GM19438 (cell line): ENCODE measurements at regions not wholly inside any gene's neighbourhood (a gene's known extent, or its start where the extent isn't known, plus 50 kb on each side); places are given as distances from the start of the nearest gene placed in this dataset.

Experiments used
- ATAC-seq: cut with Tn5 transposase; IDR thresholded peaks from one replicate; pipeline ENCODE4 v1.9.1; 2021; ENCODE audit warnings: low read depth; ENCODE audit not compliant: unreplicated experiment

DNA sequence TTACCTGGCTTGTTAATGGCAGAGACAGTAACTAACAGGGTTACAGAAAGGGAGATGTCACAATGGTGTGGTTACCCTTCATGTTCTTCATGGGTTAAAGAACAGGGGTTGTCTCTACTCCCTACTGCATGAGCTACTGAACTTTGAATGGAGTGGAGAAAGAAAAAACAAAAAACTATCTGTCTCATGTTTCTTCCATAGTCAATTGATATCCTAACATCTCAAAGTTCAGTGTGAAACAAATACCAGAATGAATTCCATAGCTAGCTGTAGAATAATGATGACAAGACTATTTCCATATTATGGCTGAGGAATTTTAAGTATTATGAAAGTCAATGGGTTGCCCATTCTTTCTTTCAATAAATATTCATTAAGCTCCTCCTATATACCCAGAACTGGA, 161.3 kb upstream of the LPP start:
- no peak for ATAC-seq

DNA sequence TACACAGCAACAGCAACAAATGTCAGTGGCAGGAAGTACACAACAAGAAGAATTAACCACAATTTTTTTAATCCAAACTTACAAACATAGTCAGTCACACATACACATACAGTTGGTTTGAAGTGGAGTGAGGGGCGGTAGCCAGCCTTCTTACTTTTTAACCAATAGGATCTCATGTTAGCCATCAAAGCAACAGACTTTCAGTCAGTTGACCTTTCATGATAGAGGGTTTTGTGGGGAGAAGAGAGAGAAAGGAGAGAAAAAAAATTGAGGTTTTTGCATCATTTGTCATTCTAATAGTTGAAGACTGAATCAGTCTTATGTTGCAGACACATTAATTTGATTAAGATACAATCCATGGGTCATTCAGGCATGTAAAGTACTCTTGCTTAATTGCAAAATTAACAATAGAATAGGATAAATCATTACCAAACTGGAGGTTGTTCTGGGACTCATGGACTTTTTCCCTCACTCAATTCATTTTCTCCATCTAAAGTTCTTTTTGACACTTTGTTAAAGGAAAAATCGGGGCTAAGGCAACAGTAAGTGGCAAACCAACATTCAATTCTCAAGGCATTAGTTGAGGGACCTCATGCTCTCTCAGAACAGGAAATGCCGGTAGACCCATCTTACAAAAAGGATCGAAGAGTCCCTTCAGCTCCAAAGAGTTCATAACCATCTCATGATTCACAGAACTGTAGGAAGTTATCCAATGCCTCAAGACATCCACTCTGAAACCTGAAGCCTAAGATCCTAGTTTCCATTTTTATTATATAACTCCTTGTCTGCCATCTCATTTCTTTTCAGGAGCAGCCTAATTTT, 159.5 kb upstream of the LPP start:
- ATAC-seq: no peak

DNA sequence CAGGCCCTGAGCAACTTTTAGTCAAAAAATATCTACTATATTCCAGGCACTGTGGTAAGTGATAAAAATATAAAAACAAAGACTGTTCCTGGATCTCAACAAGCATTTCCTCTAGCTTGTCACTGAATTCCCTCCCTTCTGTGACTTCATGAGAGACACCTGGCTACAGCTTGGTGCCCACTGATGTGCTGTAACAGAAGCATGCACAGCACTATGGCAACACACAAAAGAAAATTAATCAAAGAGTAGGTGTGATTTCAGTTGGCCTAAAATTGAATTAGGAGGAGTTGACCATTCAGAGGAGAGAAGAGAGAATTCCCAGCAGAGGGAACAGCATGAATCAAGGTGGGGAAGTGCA, 158.9 kb upstream of the LPP start:
- ATAC-seq: no peak

DNA sequence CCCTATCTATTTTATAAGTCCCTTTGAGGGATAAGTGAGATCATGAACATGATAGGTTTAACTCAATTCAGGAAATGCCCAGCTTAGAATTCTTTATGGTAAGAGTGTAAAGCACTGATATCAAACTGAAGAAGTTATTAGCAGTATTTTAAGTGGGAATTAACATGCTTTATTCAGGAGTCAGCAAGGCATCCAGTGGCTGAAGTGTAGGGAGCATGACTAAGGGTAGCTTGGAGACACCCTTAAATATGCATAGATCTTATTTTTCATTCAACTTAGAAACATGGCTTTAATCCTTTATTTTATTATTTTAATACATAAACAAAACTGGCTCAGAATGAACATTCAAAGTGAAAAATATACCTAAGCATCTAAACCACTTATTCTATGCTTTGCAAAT, 158.3 kb upstream of the LPP start:
- no peak for ATAC-seq

DNA sequence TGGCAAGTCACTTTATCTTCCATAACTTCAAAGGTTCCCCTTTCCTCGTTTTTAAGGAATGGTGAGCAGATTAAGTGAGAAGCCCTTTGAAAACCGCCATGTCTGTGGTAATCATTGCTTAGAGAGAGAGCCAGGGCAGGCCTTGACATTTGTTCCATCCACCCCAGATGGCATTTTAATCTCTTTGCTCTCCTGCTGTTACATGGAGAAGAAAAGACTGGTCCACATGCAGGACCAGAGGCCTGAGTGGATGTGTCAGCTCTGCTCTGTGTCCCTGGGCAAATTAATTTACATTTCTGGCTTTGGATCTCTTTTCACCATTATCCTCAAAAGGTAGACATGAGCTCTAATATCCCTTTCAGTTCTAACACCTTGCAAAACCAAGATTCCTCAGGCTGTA, 157.3 kb upstream of the LPP start:
- ATAC-seq: no peak

DNA sequence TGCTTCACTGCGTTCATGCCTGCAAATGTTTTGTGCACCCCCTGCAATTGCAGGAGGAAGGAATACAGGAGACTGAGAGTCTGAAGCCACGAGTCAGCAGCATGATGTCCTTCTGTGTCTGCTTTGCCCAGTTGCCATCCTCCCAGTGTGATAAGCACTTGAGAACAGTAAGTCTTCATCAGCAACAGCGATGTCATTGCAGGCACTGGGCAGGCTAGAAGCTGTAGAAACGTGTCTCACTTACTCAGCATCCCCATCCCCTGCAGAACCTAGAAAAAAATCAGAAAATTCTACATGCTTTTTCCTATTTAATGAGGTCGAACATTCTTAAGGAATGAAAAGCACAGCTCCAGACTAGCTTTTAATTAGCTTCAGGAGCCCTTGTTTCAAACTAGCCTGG, 156.5 kb upstream of the LPP start:
- ATAC-seq: no peak

DNA sequence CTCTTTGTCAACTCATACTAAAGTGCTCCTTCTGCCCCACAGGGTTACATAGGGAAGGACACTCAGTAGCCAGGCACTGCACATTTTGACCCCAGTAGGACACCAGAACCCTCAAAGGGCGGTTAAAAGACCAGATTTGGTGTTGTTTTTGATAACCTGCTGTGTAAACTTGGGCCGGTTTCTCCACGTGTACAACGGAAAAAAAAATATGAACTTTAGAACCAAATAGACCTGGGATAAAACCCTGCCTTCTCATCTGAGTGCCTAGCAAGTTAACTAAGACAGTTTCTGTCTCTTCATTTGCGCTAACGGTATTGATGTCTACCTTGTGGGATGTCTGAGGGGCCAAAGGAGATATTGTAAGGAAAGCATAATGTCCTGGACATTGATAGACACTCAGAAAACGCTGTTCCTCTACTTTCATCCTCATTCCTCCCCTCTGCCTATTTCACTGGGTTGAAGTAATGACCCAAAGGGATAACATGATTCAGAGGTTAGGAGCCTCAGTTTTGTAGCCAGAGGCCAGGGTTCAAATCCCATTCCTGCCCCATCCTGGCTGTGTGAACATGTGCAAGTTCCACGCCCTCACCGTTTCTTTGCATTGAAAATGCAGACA, 155.9 kb upstream of the LPP start:
- no peak for ATAC-seq

DNA sequence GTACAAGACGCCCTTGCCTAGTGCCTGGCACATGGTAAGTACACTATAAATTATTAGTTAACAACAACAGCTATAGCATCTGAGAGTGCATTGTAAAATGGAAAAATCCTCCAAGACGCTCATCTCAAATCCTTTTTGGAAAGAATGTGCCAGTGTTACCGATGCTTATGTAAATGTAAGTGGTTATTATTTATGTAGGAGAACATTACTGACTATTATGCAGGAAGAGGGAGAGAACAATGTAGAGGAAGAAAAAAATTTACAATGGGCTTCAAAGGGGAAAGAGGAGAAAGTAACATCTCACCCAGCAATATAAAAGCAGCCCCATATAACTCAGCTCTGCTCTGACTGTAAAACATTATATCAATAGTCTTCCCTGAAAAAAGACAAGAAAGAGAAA, 155.3 kb upstream of the LPP start:
- ATAC-seq: no peak

DNA sequence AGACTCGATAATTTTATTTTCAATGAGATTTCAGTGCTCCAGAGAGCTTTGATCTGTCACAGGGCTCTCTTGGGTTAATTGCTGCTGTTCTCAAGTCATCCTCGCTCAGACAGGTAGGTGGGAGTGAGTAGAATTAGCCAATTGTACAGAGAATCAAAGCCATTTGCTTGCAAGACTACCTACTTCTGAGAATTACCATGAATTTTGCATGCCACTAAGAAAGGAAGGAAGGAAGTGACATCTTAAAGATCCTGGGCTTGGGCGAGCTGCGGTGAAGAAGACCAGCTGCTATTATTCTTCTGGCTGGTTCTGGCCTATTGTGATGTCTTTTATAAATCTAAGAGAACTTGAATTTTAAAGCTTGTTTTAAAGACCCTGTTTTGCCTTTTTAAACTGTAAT, 154.1 kb upstream of the LPP start:
- ATAC-seq: no peak

DNA sequence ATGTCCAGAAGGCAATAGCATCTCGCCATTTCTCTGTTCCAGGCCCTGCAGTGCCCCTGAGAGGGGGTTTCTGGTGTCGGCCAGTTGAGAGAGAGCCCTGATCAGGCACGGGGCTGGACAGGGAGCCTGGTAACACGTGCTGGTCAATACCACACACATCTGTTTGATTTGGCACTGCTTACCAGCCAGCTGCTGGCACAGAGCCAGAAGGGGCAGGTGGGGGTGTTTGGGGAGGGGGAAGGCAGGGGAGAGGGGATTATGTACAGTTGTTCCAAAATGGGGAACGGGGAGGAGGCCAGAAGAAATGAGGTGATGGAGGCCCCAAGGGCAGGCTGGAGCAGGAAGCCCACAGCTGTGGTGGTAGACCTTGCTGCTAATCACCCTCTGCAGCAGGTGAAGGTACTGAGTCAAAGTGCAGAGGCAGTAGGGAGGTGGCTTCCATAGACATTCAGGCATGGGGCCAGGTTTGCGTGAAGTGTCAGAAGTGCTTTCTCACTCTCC, 153.5 kb upstream of the LPP start:
- ATAC-seq: no peak

DNA sequence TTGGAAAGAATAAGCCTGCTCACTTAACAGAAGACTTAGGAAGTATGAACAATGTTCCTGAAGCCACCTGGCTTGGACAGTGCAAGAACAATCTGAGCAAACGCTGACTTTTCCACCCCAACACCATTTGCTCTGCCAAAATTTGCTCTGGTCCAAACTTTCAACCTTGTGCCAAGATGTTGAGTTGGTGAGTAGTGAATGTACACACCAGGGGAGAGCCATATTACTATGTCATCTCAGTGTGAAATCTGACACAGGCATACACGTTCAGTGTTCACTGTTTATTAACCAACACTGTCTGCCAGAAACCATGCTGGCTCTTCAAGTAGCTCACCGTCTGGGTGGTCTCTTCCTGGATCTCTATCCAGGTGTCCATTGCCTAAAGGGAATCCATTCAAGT, 152.9 kb upstream of the LPP start:
- ATAC-seq: no peak

DNA sequence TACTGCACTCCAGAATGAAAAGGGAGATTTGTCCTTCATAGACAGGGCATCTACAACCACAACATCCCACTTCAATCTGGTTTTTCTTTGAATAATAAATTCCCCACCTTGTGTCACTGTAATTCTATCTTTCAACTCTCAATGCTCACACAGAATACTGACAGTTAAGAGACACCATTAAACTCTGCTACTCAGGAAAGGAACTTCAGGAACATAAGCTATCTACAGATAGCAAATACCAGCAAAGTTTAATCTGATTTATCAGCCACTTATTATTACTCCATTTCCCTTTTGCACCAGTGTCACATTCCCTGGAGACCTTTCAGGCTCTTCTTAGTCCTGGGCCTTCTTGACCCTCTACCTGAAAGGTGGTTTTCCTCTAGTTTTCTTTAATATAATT, 152.0 kb upstream of the LPP start:
- ATAC-seq: no peak

DNA sequence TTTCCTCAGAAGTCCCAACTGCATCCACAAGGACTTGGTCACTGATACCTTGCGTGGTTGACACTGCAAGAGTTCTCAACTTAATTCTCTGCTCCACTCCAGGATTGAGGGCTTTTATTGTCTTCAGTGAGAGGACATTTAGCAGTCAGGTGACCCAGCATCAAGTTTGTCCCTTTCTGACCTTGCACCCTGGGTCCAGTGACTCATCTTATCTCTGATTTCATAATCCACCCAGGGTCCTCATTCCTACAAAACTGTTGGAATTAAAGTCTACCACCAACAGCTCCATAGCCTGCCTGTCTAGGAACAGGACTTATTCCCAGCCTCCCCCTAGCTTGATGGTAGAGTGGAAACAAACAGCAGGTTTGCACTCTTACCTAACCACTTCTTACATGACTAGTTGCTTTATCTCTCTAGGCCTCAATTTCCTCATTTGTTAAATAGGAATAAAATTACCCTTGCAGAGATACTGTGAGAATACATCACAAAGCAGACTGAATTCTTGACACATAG, 151.3 kb upstream of the LPP start:
- ATAC-seq: no peak

DNA sequence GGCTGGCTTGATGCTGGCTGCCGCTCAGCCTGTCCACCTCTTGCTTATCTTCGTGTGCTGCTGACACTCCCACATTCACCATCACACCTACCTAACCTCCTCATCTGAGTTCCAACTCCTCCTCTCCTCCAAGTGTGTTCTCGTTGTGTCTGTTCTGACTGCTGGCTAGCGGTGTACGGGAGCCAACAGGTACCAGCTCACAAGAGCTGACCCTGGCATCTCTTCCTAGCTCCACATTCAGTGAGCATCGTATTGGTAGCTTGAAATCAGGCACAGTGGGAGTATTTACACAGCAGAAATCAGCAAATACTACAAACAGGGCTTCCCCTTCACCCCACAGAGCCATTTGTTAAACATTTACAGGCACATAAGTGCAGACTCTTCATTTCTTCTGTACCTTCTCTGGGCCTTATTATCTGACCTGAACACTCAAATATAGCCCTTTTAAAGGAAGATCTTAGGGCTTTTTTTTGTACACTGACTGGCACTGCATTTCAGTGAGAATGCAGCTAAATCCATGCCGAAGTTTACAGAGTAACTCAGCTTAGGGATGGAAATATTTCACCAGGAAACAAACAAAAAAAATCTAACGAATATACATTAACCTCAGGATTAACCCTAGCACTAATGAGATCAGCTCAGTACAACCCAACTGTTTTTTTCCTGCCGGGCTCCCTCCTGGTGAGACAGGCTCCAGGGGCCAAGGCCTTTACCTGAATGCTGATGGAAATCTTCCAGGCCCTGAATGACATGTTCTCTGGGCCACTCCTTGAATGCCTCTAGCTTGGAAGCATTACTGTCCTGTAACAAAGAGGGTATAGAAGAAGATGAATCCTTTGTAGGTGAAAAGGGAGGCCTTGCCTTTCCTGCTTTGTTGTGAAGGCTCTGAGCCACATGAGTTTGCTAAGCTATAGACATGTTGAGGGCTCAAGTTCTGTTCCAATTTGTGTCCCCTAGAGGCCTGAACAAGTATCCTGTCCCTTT, 150.5 kb upstream of the LPP start:
- ATAC-seq: no peak

DNA sequence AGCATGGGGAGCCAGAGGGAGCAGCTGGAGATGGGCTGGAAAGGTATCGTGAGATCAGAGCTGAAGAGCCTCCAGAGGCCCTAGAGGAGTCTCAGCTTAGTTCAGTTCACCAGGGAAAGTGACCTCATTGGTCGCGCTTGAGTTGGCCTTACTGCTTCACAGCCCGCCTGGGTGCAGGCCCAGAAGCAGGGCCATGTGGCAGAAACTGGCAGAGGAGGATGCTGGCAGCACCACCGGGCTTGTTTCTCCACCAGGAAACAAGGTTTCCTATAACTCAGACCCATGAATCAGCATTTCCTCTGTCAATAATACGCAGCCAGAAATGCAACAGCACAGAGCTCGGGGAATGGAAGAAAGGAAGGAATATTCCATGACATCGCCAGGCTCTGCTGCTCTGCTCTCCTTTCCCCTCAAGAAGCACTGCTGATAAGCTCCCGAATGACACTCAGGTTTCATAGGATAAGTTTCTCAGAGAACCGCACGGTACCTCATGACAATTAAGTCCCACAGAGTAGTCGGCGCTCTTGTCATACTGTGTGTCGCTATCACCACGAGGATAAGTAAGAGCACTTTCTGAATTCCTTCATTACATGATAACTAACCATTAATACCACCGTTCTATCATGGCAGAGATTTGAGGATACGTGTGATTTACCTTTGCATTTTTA, 147.1 kb upstream of the LPP start:
- ATAC-seq: no peak

DNA sequence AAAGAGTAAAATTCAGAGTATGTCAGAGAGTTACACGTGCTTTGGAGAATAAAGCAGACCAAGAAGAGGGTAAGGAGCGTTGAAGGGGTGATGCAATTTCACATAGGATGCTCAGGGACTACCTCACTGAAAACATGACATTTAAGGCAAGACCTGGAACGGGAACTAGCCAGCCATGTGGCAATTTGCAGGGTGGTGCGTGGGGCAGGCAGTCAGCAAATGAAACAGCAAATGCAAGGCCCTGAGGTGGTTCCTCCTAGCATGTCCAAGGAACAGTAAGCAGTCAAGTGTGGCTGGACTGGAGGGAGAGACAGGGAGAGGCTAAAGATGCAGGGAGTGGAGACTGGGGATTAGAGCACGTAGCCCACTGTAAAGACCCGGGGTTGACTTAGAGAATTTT, 146.1 kb upstream of the LPP start:
- no peak for ATAC-seq

DNA sequence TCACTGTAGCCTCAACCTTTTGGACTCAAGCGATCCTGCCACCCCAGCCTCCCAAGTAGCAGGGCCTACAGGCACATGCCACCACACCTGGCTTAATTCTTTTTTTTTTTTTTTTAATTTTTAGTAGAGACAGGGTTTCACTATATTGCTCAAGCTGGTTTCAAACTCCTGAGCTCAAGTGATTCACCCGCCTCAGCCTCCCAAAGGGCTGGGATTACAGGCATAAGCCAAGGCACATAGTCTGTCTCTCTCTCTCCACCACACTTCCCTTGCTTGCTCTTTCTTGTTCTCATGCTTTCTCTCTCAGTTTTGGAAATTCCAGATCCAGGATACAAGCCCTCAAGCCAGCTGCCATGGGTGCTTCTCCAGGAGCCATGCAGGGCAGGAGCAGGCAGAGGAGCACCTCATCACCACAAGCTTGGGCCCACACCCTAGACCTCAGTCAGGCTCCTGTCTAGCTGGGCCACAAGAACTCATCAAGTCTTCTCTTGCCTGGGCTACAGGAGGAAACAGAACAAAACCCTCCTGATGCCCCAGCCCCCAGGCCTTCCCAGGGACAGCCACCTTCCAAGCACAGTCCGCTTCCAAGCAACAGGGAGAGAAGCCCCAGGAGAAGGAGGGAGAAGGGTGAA, 145.3 kb upstream of the LPP start:
- ATAC-seq: no peak

DNA sequence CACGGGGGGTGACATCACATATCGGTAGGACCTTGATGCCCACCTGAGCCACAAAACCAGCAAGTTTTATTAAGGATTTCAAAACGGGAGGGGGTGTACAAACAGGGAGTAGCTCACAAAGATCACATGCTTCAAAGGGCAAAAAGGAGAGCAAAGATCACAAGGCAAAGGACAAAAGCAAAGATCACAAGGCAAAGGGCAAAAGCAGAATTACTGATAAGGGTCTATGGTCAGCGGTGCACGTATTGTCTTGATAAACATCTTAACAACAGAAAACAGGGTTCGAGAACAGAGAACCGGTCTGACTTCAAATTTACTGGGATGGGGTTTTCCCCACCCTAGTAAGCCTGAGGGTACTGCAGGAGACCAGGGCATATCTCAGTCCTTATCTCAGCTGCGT, 143.5 kb upstream of the LPP start:
- no peak for ATAC-seq

DNA sequence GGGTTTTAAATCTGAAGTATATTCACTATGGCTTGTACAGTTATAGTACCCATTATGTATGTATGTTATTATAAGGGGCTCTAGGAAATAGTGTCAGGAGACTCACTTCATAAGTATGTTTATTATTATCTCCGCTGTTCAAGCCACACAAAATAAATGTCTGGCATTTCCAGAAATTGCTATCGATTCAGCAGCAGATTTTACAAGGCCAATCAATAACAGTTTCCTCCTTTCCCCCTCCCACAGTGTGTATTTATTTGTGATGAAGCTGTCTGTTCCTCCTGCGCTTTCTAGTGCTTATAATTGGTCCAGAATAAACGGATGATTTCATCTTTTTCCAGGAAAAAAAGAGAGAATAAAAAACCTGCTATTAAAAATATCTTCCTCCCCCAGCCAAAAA, 134.2 kb upstream of the LPP start:
- ATAC-seq: no peak

DNA sequence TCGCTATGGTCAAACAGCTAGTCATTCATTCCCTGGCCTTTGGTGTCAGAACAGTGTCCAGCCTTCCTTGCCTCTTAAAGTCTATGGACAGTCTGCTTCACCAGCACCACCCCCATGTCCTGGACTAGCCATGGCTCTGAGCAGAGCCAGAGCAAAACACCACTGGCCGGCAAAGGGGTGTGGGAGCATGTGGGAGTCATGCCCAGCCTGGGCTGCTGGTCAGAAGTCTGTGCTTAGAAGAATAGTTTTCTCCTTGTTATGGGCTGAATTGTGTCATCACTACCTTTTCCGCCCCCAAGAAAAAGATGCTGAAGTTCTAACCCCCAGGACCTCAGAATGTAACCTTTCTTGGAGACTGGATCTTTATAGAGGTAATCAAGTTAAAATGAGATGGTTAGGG, 132.9 kb upstream of the LPP start:
- no peak for ATAC-seq
